GM18873 (cell line): ENCODE measurements at regions not wholly inside any gene's neighbourhood (a gene's known extent, or its start where the extent isn't known, plus 50 kb on each side); places are given as distances from the start of the nearest gene placed in this dataset.

Experiments used
- ATAC-seq: cut with Tn5 transposase; IDR thresholded peaks from one replicate; pipeline ENCODE4 v1.9.1; 2021; ENCODE audit warnings: mild to moderate bottlenecking, moderate library complexity, moderate number of reproducible peaks; ENCODE audit not compliant: unreplicated experiment, low FRiP score

GRCh38 chrX:15191830-15192229 lies 78.1 kb downstream of the ASB9 start:
- no peak for ATAC-seq

GRCh38 chrX:15188039-15188438 lies 81.8 kb downstream of the ASB9 start:
- no peak for ATAC-seq

DNA sequence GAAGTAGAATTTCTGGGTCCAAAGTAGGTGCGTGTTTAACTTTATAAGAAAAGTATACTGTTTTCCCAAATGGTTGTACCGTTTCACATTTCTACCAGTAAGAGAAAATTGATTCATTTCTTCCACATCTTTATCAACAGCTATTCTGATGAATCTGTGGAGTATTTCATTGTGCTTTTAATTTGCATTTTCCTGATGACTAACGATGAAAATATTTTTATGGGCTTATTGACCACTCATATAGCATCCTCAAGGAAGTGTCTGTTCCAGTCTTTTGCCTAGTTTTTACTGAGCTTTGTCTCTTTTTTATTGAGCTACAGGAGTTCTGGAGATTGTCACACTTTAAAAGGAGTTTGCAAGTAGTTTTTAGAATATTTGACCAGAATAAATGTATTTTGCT lies 92.6 kb downstream of the ASB9 start:
- ATAC-seq, result no peak

DNA sequence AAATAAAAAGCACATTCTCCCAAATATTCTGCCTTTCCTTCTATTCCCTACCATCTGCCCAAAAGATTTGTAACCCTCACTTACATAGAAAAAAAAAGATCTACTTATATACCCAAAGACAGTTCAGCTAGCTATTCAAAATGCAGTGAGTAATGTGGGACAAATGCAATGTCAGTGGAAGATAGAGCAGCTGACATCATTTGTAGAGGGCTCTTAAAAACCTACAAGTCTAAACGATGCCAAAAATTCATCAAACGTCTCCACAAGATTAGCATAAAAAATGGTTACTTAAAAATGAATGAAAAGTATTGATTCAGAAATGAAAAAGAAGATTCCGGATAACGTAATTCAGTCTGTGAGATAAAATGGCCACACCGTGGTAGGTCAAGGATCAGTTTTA lies 96.5 kb downstream of the ASB9 start:
- ATAC-seq, result no peak

DNA sequence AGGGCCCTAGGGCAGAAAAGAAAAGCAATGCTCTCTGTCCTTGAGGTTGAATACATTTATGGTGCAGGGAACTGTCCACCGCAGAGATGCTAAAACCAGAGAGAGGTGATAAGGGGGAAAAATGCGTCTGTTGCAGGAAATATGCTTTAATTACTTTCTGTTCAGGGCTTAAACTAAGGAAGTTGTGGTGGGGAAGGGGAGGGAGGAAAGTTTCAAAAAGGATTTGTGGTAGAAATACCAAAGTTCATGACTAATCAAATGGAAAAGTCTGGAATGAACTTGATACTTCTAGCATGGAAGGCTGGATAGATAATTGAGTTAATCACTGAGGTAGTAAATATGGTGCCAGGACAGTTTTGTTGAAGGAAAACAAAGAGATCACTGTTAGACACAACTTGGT lies 99.0 kb downstream of the ASB9 start:
- no peak for ATAC-seq

DNA sequence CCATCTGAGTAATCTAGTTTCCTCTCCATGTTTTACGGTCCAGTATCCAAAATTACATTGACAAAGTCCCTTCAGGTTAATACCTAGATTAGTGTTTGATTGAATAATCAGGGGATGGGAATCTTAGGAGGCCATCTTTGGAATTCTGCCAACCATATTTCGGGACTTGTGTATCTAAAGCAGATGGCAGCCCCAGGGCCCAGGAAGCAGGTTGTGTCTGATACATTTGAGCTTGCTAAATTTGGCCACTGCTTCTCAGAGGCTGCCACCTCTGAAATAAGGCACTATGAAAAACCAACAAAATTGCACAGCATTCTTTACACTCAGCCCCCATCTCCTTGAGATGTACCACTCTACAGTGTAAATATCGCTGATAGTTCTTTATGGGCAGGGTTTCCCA lies 102.1 kb downstream of the ASB9 start:
- ATAC-seq, result no peak

DNA sequence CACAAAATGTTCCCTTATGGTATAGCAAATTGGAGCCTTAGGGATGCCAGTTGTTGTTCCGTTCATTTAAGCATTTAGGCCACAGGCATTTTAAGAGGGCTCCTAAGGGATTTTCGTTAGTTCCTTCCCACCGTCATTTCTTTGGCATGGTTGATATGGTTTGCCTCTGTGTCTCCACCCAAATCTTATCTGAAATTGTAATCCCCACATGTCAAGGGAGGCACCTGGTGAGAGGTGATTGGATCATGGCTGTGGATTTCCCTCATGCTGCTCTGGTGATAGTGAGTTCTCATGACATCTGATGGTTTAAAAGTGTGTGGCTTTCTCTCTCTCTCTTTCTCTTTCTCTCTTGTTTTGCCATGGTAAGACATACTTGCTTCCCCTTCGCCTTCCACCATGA lies 104.1 kb downstream of the ASB9 start:
- ATAC-seq, result no peak

DNA sequence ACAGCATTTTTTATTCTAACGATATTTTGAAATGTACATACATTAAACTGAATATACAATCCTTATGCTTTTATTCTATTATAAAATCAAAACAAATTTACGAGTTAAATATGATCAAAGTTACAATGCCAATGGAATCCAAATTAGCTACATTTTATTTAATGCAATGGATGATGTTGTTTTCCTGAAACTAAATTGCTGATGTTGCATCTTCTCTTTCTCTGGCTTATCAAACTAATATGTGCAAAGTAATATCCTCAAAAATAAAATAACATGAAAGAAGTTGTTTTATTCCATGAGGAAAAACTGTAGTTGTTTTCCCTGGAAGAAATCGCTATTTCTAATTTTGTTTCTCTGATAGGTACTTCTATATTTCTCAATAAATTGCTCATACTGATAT lies 106.8 kb downstream of the ASB9 start:
- ATAC-seq, result no peak

DNA sequence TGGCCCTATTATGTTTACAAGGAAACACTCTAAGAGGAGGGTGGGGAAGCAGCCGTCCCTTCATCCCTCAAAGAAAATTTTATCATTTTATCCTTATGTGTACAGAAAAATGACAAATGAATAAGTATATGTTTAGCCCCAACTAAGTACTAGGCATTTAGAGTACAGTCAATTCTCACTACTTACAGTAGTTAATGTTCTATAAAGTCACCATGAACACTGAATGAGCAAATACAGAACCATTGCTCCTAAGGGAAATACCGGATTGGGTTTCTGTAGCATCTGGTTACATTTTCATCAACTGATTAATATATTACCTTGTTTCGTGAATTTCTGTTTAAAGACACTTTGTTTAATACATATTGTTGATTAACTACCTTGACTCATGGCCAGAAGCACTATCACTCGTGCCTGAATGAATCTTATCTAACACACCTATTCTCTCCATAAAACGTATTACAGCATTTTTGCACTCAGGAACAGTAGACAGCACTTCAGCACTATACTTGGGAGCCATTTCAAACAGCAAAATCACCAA lies 109.3 kb downstream of the ASB9 start:
- peak; percentile 70 for ATAC-seq

DNA sequence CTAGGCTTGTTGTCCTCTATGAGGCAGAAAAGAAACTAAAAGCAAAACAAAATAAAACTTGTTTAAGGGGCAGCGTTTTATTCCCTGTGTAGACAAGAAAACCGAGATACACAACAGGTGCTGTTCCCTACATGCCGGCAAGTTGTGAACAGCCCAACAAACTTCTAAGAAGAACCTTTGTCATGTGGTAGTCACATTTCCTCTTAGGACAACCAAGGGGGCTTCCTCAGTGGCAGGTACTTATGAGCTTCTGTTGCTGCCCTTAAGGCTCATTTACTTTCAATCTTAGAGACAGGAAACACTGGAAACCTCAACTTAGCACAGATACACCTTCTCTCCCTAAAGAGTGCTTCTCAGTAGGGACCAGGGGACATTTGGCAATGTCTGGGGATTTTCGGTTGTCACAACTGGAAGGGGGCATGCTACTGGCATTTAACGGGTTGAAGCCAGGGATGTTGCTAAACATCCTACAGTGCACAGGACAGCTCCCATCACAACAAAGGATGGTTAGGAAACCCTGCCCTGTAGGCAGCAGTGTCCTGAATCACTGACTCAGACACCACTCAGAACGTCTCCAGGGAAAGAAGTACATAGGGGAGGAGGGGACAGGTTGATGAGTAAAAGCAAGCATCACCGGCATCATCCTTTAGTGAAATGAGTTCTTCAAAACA lies 111.0 kb downstream of the ASB9 start:
- ATAC-seq, result peak; percentile 61

DNA sequence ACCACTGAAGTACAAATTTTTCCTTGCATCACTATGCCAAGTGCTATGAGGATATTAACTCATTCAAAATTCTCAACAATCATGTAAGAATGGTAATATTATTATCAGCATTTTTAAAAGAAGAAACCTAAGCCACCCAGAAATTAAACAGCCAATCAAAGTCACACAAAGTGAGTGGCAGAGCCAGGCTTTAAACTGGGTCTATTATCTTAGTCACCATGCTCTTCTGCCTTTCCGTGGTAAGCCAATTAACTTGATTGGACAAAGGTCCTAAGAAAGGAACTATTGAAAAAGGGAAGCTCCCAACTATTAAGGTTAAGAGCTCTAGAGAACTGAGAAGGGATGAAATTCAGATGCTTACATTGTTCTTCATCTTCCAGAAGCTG lies 111.5 kb downstream of the ASB9 start:
- peak; percentile 4 for ATAC-seq

GRCh38 chrX:15157624-15158023 lies 112.3 kb downstream of the ASB9 start:
- ATAC-seq, result no peak

- ATAC-seq, result peak; percentile 64
Measured at GRCh38 chrX:15151267-15152186, 118.4 kb downstream of the ASB9 start.

DNA sequence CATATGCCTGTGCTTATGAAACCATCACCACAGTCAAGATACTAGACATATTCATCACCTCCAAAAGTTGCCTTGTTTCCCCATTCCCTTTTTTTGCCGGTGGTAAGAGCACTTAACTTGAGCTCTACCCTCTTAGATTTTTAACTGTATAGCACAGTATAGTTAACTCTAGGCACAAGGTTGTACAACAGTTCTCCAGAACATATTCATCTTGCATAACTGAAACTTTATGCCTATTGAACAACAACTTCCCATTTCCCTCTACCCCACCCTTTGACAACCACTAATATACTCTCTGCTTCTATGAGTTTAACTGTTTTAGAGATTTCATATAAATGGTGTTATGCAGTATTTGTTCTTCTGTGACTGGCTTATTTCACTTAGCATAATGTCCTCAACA lies 119.3 kb downstream of the ASB9 start:
- no peak for ATAC-seq

DNA sequence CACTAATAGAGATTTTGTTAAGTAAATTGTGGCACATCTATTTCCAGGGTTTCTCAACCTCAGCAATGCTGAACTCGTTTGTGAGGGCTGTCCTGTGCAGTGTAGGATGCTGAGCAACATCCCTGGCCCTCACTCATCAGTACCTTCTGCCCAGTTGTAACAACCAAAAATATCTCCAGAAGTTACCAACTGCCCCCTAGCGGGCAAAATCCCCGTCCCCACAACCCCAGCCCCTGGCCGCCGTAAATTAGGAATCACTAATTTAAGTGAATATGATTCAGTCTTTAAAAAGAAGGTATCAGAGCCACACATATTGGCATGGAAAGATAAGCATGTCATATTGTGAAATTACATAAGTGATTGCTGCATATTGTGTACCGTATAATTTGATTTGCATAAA lies 123.4 kb downstream of the ASB9 start:
- no peak for ATAC-seq

GRCh38 chrX:15143825-15144121 lies 126.1 kb downstream of the ASB9 start:
- no peak for ATAC-seq

DNA sequence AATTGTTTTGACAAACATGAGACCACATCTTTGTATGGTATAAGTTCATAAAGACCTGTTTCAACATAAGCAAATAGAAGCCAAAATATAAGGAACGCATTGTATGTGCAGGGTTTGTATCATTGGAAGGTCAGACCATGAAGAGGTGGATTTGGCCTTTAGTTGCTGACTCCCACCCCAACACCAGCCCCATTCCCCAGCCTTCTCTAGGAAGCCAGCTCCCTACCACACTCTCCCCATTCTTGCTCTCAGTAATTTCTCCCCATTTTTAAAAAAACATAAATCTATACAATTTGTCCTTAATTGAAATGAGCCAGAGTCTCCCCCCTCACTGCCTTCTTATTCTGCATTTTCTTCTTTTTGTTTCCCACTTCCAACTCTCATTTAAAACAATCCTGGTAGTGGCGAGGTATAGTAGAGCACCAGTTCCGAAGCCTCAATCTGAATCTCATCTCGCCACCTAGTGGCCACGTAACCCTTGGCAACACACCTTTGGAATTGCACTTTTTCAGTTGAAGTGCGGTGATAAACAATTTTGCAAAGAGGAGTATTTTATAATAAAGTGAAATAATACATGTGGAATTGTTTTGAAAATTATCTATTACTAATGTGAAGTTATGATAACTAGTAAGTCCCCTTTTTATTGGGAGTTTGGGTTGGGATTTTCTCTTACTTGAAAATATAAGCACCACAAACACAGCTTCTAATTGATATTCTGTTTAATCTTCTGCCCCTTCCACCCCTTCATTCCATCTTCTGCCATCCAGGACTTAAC lies 126.6 kb downstream of the ASB9 start:
- peak; percentile 66 for ATAC-seq

- ATAC-seq, result no peak
Measured at GRCh38 chrX:15142084-15142715, 127.7 kb downstream of the ASB9 start.

DNA sequence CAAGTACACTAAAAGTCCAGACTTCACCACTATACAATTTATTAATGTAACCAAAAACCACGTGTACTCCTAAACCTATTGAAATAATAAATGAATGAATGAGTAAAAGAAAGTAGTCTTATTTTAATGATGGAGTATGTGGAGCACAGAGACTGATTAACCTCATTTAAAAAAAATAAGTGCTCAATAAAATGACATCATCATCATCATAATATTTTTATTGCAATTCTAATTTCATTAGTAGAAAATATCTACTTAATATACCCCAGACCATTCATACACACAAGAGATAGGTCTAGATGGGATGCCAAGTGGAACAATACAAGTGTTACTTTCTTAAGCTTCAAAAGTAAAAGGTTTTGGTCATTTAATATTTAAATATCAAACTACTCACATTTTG lies 133.1 kb downstream of the ASB9 start:
- no peak for ATAC-seq

DNA sequence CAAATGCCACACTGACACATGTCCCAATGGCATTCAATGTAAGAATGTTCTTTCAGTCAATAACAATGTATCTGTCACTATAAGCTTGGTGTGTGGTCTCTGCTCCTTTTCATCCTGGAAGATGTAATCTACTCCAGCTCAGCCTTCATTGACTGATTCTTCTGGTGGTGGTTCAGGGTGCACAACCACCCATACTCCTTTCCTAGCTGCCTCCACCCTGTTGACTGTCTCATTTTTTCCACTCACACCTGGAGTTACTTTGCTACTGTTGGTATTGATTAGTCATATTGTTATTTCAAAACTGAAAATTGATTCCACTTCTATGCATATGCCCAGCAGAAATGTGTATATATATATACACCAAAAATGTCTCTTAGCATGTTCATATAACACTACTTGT lies 140.5 kb downstream of the ASB9 start:
- ATAC-seq, result no peak

DNA sequence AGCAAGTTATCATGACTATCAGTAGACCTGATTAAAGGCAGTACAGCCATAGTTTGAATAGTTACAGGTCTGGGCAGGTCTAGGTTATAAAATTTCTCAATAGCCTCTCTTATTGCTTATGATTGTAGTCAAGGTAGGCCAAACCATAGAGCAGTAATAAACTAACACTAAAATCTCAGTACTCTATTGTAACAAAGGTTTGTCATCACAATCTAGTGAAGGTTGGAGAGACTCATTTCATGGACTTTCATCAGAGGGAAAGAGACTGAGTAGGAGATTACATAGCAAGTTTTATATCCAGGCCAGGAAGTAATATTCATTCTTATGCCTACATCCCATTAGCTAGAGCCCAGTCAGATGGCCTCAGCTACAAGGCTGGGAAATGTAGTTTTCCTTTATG lies 141.0 kb downstream of the ASB9 start:
- ATAC-seq, result no peak
